Activated CD8-positive, alpha-beta T cell treated with anti-CD3 and anti-CD28 coated beads for 36 hours (primary cell): ENCODE measurements at regions not wholly inside any gene's neighbourhood (a gene's known extent, or its start where the extent isn't known, plus 50 kb on each side); places are given as distances from the start of the nearest gene placed in this dataset.

ENCODE experiments used
- ATAC-seq: fragments of 200-7000 bp; cut with Tn5 transposase; one replicate; pipeline ENCODE4 v1.10.0; 2021; ENCODE audit warnings: mild to moderate bottlenecking, moderate library complexity
- CTCF ChIA-PET: fragments of 350-600 bp; sonication (Branson Sonifier 250); formaldehyde crosslinking; loops from one replicate; lab custom pipeline; 2021; ENCODE audit warnings: antibody characterized with exemption; lab: Charles Lee
- POLR2A ChIA-PET: fragments of 350-600 bp; sonication (Branson Sonifier 250); formaldehyde crosslinking; loops from one replicate; lab custom pipeline; 2021; ENCODE audit warnings: antibody characterized with exemption; lab: Charles Lee
- DNase-seq: peaks from one replicate; pipeline ENCODE4 v3.0.0-alpha.2; 2020
- H3K27ac Mint-ChIP-seq: one replicate; pipeline ENCODE4 v1.8.0; 2021; ENCODE audit warnings: mild to moderate bottlenecking, mixed read lengths
- H3K27me3 Mint-ChIP-seq: one replicate; pipeline ENCODE4 v1.8.0; 2021; ENCODE audit warnings: mixed read lengths
- H3K36me3 Mint-ChIP-seq: one replicate; pipeline ENCODE4 v1.8.0; 2021; ENCODE audit warnings: low read depth, mixed read lengths
- H3K4me1 Mint-ChIP-seq: one replicate; pipeline ENCODE4 v1.8.0; 2021; ENCODE audit warnings: low read depth, mixed read lengths
- H3K4me3 Mint-ChIP-seq: one replicate; pipeline ENCODE4 v1.8.0; 2021; ENCODE audit warnings: mild to moderate bottlenecking, moderate library complexity, mixed read lengths
- H3K9me3 Mint-ChIP-seq: one replicate; pipeline ENCODE4 v1.8.0; 2021; ENCODE audit warnings: mixed read lengths
- intact Hi-C: fragments of 100-400 bp; cut with micrococcal nuclease; formaldehyde crosslinking; loops from one replicate; pipeline ENCODE4 v1.10.0; 2022
- TF ChIP-seq, protein P1 (sequence below): fragments of 200-600 bp; IDR thresholded peaks from one replicate; pipeline ENCODE4 v1.8.0; 2022; ENCODE audit warnings: antibody characterized with exemption, mild to moderate bottlenecking

DNA sequence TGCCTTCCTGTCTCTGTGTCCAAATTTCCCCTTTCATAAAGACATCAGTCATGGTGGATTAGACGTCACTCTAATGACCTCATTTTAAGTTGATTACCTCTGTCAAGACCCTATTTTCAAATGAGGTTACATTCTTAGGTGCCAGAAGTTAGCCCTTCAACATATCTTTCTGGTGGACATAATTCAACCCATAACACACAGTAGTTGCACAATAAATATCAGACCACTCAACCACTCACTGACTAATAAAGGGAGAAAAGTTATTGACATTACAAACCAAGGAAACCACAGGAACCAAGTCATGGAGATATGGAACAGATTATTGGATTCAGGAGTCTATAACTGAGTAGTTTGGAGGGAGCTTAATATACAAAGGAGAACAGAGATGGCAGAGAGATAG, 377.4 kb upstream of the ACVR2A start:
- no peak overlapping the region for H3K4me3 Mint-ChIP-seq
- ATAC-seq (no peak), DNase-seq (no peak)
- TF ChIP-seq, protein P1, sequence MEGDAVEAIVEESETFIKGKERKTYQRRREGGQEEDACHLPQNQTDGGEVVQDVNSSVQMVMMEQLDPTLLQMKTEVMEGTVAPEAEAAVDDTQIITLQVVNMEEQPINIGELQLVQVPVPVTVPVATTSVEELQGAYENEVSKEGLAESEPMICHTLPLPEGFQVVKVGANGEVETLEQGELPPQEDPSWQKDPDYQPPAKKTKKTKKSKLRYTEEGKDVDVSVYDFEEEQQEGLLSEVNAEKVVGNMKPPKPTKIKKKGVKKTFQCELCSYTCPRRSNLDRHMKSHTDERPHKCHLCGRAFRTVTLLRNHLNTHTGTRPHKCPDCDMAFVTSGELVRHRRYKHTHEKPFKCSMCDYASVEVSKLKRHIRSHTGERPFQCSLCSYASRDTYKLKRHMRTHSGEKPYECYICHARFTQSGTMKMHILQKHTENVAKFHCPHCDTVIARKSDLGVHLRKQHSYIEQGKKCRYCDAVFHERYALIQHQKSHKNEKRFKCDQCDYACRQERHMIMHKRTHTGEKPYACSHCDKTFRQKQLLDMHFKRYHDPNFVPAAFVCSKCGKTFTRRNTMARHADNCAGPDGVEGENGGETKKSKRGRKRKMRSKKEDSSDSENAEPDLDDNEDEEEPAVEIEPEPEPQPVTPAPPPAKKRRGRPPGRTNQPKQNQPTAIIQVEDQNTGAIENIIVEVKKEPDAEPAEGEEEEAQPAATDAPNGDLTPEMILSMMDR: no peak
- H3K4me1 Mint-ChIP-seq: no peaks in the 10 kb centered on the region
- H3K27me3 Mint-ChIP-seq: no peaks in the 10 kb centered on the region
- H3K27ac Mint-ChIP-seq: no peak overlapping the region
- CTCF ChIA-PET: no interaction called here
- no peaks in the 10 kb centered on the region for H3K9me3 Mint-ChIP-seq
- no peaks in the 10 kb centered on the region for H3K36me3 Mint-ChIP-seq
- intact Hi-C loops: no loop called here
- POLR2A ChIA-PET: no interaction called here

DNA sequence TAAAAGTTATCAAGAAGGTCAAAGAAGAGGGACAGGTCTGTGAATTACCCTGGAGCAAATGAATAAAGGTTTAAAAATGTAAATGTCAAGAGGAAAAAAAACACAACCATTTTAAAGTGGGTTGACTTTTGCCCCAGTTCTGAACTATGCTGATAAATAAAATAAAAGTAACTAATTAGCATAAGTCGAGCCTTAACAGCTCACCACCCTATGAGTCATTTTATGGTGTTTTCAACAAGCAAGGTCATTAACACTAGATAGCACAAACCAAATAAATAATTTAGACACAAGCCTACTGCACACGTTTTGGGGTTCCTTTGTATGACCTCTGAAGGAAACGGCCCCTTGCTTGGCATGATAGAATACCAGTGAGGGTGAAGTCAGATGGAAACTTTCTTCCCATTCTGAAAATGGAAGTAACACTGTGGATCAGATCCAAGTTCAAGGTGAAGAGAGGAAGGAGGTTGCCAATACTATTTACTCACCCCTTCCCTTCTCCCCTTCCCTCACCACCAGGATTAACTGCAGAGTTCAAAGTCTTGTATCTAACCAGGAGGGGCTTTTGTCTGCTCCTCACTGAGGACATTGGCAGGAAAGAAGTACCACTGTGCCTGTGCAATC, 380.0 kb upstream of the ACVR2A start:
- TF ChIP-seq, protein P1: no peak
- Mint-ChIP-seq H3K36me3 (no peaks in the 10 kb centered on the region), H3K27me3 (no peaks in the 10 kb centered on the region), H3K4me1 (no peaks in the 10 kb centered on the region), H3K4me3 (no peak overlapping the region), H3K27ac (no peak overlapping the region), H3K9me3 (no peaks in the 10 kb centered on the region)
- no peak for ATAC-seq
- ChIA-PET POLR2A (interaction anchor here (0.5 kb wide), 1 partner anchor 935 kb away, joined by 3 read pairs; no protein-coding TSS in a partner anchor), CTCF (no interaction called here)
- intact Hi-C loops: no loop called here
- no peak for DNase-seq

DNA sequence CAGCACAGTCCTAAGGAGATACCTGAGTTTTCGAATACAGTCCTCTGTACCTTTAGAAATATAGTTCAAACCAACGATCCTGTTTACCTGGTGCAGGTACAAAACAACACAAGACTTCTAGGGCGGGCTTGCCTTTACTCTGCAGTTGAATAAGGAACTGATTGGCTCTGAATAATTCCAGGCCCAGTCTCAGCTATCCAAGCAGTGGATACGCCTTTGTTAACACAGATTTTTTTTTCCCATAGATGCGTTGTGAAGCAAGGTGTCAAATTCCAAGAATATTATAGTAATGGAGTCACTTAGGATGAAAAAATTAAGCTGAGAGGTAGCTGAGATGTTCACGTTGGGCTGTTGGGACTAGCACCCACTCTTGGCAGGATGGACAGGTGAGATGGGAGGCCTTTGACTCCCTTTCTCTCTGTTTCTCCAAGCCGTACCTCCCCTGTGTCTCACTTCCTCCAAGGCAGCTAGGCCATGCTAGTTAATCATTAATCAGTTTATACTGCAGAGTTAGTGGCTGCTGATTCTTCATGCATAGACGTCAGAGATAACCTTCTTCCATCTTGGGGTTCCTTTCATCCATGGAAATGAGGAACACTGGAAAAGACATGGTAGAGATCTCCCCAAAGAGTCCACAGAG, 380.8 kb upstream of the ACVR2A start:
- intact Hi-C loops: no loop called here
- ATAC-seq: no peak
- Mint-ChIP-seq H3K4me1 (no peaks in the 10 kb centered on the region), H3K9me3 (no peaks in the 10 kb centered on the region), H3K27ac (no peak overlapping the region), H3K36me3 (no peaks in the 10 kb centered on the region), H3K27me3 (no peaks in the 10 kb centered on the region), H3K4me3 (no peak overlapping the region)
- TF ChIP-seq, protein P1: no peak
- ChIA-PET POLR2A (no interaction called here), CTCF (no interaction called here)
- DNase-seq: no peak

DNA sequence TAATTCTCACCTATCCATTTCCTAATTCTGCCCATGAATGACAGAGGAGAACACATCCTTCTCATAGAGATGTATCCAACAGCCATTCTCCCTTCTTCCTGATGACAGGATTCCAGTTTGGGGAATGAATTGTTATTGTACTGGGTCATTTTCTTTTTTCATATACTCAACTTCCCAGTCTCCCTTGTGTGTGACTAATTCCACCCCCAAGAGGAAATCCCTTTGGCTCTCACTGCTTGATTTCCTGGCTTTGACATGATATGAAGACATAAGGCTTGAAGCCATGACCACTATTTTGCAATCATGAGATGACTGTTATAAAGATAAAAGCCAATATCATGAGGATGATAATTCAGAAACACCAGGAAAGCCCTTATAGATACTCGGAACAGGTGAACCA, 384.7 kb upstream of the ACVR2A start:
- ChIA-PET POLR2A (no interaction called here), CTCF (no interaction called here)
- TF ChIP-seq, protein P1: no peak
- no peak for DNase-seq
- Mint-ChIP-seq H3K27ac (no peak overlapping the region), H3K4me1 (no peaks in the 10 kb centered on the region), H3K27me3 (no peaks in the 10 kb centered on the region), H3K9me3 (no peaks in the 10 kb centered on the region), H3K36me3 (no peaks in the 10 kb centered on the region), H3K4me3 (no peak overlapping the region)
- intact Hi-C loops: no loop called here
- ATAC-seq: no peak

DNA sequence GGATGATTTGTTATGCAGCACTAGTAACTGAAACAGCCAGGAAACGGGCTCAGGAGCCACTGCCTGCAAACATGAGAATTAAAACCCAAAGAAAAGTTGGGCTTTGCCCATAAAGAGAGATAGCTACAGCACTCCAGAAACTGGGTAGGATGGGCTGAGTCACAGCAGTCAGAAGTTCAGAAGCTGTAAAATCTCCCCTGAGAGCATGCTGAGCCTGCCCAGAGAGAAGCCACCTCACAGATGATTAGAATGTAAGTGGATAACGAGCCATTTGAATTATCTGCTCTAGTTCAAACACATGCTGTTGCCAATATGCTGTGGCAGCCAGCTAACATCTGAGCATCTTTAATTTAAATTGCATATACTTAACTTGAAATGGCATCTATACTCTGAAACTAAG, 388.1 kb upstream of the ACVR2A start:
- DNase-seq (no peak), ATAC-seq (no peak)
- Mint-ChIP-seq H3K27me3 (no peaks in the 10 kb centered on the region), H3K4me3 (no peak overlapping the region), H3K4me1 (no peaks in the 10 kb centered on the region), H3K9me3 (no peaks in the 10 kb centered on the region), H3K27ac (no peak overlapping the region), H3K36me3 (no peaks in the 10 kb centered on the region)
- intact Hi-C loops: no loop called here
- TF ChIP-seq, protein P1: no peak
- POLR2A ChIA-PET: no interaction called here
- CTCF ChIA-PET: no interaction called here
